WERI-Rb-1 (cell line): ENCODE measurements at regions not wholly inside any gene's neighbourhood (a gene's known extent, or its start where the extent isn't known, plus 50 kb on each side); places are given as distances from the start of the nearest gene placed in this dataset.

ENCODE experiments used
- DNase-seq: peaks from one replicate; pipeline ENCODE4 v3.0.0-alpha.2; 2020
- H3K27ac ChIP-seq: fragments of 250-450 bp; sonication (Bioruptor Pico); 2 replicates; pipeline ENCODE4 v1.5.1; 2020; ENCODE audit warnings: mild to moderate bottlenecking, moderate library complexity
- H3K27me3 ChIP-seq: fragments of 250-450 bp; sonication (Bioruptor Pico); 2 replicates; pipeline ENCODE4 v1.5.1; 2021; ENCODE audit warnings: mild to moderate bottlenecking, low read depth, moderate library complexity; ENCODE audit not compliant: insufficient read depth, severe bottlenecking
- H3K36me3 ChIP-seq: fragments of 250-450 bp; sonication (Bioruptor Pico); 2 replicates; pipeline ENCODE4 v1.5.1; 2020; ENCODE audit warnings: mild to moderate bottlenecking, moderate library complexity
- H3K4me3 ChIP-seq: 2 replicates; pipeline ENCODE4 v1.5.1; 2011; ENCODE audit warnings: low read depth, mild to moderate bottlenecking, control low read depth, low read length
- H3K9me3 ChIP-seq: fragments of 250-450 bp; sonication (Bioruptor Pico); 2 replicates; pipeline ENCODE4 v1.5.1; 2021; ENCODE audit warnings: mild to moderate bottlenecking, moderate library complexity; ENCODE audit not compliant: severe bottlenecking
- CTCF ChIP-seq: IDR thresholded peaks from 2 replicates; pipeline ENCODE4 v1.5.1; 2011; ENCODE audit warnings: low read depth, mild to moderate bottlenecking, control low read depth, inconsistent platforms, low read length

- Histone ChIP-seq H3K27me3 (no peaks in the 10 kb centered on the region), H3K9me3 (no peaks in the 10 kb centered on the region), H3K4me3 (no peak overlapping the region), H3K36me3 (no peaks in the 10 kb centered on the region), H3K27ac (no peak overlapping the region)
- no peak for TF ChIP-seq CTCF
- DNase-seq = no peak
These were observed 2262.8 kb upstream of the ACO1 start for GRCh38 chr9:30121611-30122010.

- H3K27me3 ChIP-seq = no peaks in the 10 kb centered on the region
- TF ChIP-seq CTCF = no peak
- no peaks in the 10 kb centered on the region for H3K36me3 ChIP-seq
- no peak overlapping the region for H3K4me3 ChIP-seq
- H3K9me3 ChIP-seq = no peaks in the 10 kb centered on the region
- no peak for DNase-seq
- H3K27ac ChIP-seq = no peak overlapping the region
These were observed 2258.6 kb upstream of the ACO1 start for GRCh38 chr9:30125881-30126280.

GRCh38 chr9:30127371-30127770 lies 2257.1 kb upstream of the ACO1 start:
- no peak for TF ChIP-seq CTCF
- H3K27ac ChIP-seq = no peak overlapping the region
- no peak for DNase-seq

GRCh38 chr9:30140407-30140806 lies 2244.0 kb upstream of the ACO1 start:
- no peak for TF ChIP-seq CTCF
- no peaks in the 10 kb centered on the region for H3K9me3 ChIP-seq
- no peaks in the 10 kb centered on the region for H3K36me3 ChIP-seq
- peak; percentile 26 for DNase-seq
- H3K4me3 ChIP-seq = no peak overlapping the region
- H3K27me3 ChIP-seq = no peaks in the 10 kb centered on the region
- H3K27ac ChIP-seq = no peak overlapping the region

More at GRCh38 chr9:30127371-30127770, 2257.1 kb upstream of the ACO1 start:
- H3K27me3 ChIP-seq = no peaks in the 10 kb centered on the region
- H3K36me3 ChIP-seq = no peaks in the 10 kb centered on the region
- no peaks in the 10 kb centered on the region for H3K9me3 ChIP-seq
- H3K4me3 ChIP-seq = no peak overlapping the region

GRCh38 chr9:30160570-30160969 lies 2223.9 kb upstream of the ACO1 start:
- no peak for DNase-seq
- H3K9me3 ChIP-seq = no peaks in the 10 kb centered on the region
- no peaks in the 10 kb centered on the region for H3K36me3 ChIP-seq
- H3K27ac ChIP-seq = no peak overlapping the region
- TF ChIP-seq CTCF = no peak
- H3K4me3 ChIP-seq = no peak overlapping the region
- no peaks in the 10 kb centered on the region for H3K27me3 ChIP-seq

GRCh38 chr9:30172206-30172605 lies 2212.2 kb upstream of the ACO1 start:
- Histone ChIP-seq H3K9me3 (no peaks in the 10 kb centered on the region), H3K27me3 (no peaks in the 10 kb centered on the region), H3K4me3 (no peak overlapping the region), H3K36me3 (no peaks in the 10 kb centered on the region), H3K27ac (no peak overlapping the region)
- no peak for DNase-seq
- no peak for TF ChIP-seq CTCF
